Gastrocnemius medialis (tissue), 4 donors: ENCODE measurements at regions not wholly inside any gene's neighbourhood (a gene's known extent, or its start where the extent isn't known, plus 50 kb on each side); places are given as distances from the start of the nearest gene placed in this dataset.

Experiments
- CTCF ChIP-seq, 5 experiments: fragments of 450-650 bp in 3 of 5; fragments of 200-600 bp in 2 of 5; sonication (generic) in 2 of 5; IDR thresholded peaks in 4 of 5; conservative IDR thresholded peaks in 1 of 5; 1 replicate in 4 of 5; 2 replicates in 1 of 5; pipeline ENCODE4 v1.5.1; 2016 to 2019; ENCODE audit warnings: antibody characterized with exemption in 5 of 5, mild to moderate bottlenecking in 3 of 5, moderate library complexity in 3 of 5
- POLR2A ChIP-seq, 2 donors: fragments of 450-650 bp; IDR thresholded peaks; one replicate each; pipeline ENCODE4 v1.6.1; 2017; ENCODE audit warnings: antibody characterized with exemption in 2 of 2, mild to moderate bottlenecking in 2 of 2, moderate library complexity in 2 of 2

GRCh38 chr13:106660746-106661625, 93.0 kb upstream of the ARGLU1 start:
- no peak for TF ChIP-seq CTCF (IDR thresholded peaks at IDR 0.05 in 4 of 5, conservative IDR thresholded peaks at IDR 0.05 in 1 of 5)
- no peak for TF ChIP-seq POLR2A (IDR thresholded peaks at IDR 0.05)
